Suprapubic skin (tissue), 4 donors: ENCODE measurements at regions not wholly inside any gene's neighbourhood (a gene's known extent, or its start where the extent isn't known, plus 50 kb on each side); places are given as distances from the start of the nearest gene placed in this dataset.

Experiments
- DNase-seq, 2 donors: peaks; one replicate each; pipeline ENCODE4 v3.0.0-alpha.2; 2019; ENCODE audit warnings: low spot score in 2 of 2
- H3K27ac ChIP-seq: fragments of 200-600 bp; sonication (generic); one replicate; pipeline ENCODE4 v1.5.1; 2019
- H3K27me3 ChIP-seq: fragments of 200-600 bp; sonication (generic); one replicate; pipeline ENCODE4 v1.5.1; 2019
- H3K36me3 ChIP-seq: fragments of 200-600 bp; sonication (generic); one replicate; pipeline ENCODE4 v1.5.1; 2019
- H3K4me1 ChIP-seq: fragments of 200-600 bp; sonication (generic); one replicate; pipeline ENCODE4 v1.5.1; 2019
- H3K4me3 ChIP-seq: fragments of 200-600 bp; sonication (generic); one replicate; pipeline ENCODE4 v1.5.1; 2019; ENCODE audit warnings: mild to moderate bottlenecking
- H3K9me3 ChIP-seq: fragments of 200-600 bp; sonication (generic); one replicate; pipeline ENCODE4 v1.5.1; 2019
- EP300 ChIP-seq: sonication (generic); formaldehyde crosslinking; IDR thresholded peaks from one replicate; pipeline ENCODE4 v1.6.1; 2017; ENCODE audit warnings: antibody characterized with exemption
- POLR2A ChIP-seq, 2 donors: fragments of 450-650 bp; IDR thresholded peaks; one replicate each; pipeline ENCODE4 v1.6.1; 2017; ENCODE audit warnings: antibody characterized with exemption in 2 of 2, mild to moderate bottlenecking in 2 of 2, moderate library complexity in 2 of 2
- POLR2AphosphoS5 ChIP-seq, 3 donors: sonication (generic); formaldehyde crosslinking; IDR thresholded peaks; one replicate each; pipeline ENCODE4 v1.6.1; 2017; ENCODE audit warnings: antibody characterized with exemption in 3 of 3
- WGBS: methylation state at CpG from one replicate; pipeline ENCODE4 v1.1.5; 2018; 5-methylcytosine and 5-hydroxymethylcytosine counted together
- TF ChIP-seq, protein P1 (sequence below), 2 donors: fragments of 200-600 bp in 1 of 2; fragments of 450-650 bp in 1 of 2; sonication (generic) in 1 of 2; IDR thresholded peaks; one replicate each; pipeline ENCODE4 v1.5.1; 2016 to 2019; ENCODE audit warnings: antibody characterized with exemption in 2 of 2, mild to moderate bottlenecking in 1 of 2, moderate library complexity in 1 of 2

- TF ChIP-seq, protein P1, sequence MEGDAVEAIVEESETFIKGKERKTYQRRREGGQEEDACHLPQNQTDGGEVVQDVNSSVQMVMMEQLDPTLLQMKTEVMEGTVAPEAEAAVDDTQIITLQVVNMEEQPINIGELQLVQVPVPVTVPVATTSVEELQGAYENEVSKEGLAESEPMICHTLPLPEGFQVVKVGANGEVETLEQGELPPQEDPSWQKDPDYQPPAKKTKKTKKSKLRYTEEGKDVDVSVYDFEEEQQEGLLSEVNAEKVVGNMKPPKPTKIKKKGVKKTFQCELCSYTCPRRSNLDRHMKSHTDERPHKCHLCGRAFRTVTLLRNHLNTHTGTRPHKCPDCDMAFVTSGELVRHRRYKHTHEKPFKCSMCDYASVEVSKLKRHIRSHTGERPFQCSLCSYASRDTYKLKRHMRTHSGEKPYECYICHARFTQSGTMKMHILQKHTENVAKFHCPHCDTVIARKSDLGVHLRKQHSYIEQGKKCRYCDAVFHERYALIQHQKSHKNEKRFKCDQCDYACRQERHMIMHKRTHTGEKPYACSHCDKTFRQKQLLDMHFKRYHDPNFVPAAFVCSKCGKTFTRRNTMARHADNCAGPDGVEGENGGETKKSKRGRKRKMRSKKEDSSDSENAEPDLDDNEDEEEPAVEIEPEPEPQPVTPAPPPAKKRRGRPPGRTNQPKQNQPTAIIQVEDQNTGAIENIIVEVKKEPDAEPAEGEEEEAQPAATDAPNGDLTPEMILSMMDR (IDR thresholded peaks at IDR 0.05) = no peak
- TF ChIP-seq POLR2AphosphoS5 (IDR thresholded peaks at IDR 0.05) = no peak
- no peak for TF ChIP-seq POLR2A (IDR thresholded peaks at IDR 0.05)
- no peak for TF ChIP-seq EP300
- Histone ChIP-seq H3K4me3 (no peak overlapping the region), H3K4me1 (peaks cover 51% of the 10 kb centered on the region), H3K27me3 (no peaks in the 10 kb centered on the region), H3K9me3 (no peaks in the 10 kb centered on the region), H3K27ac (peak overlapping the region; percentile 42), H3K36me3 (no peaks in the 10 kb centered on the region)
- WGBS = 43% methylated on average over 8 of the region's 8 CpGs
- DNase-seq = no peak
Measured at GRCh38 chr5:57693488-57694305, 211.1 kb upstream of the ACTBL2 start.

DNA sequence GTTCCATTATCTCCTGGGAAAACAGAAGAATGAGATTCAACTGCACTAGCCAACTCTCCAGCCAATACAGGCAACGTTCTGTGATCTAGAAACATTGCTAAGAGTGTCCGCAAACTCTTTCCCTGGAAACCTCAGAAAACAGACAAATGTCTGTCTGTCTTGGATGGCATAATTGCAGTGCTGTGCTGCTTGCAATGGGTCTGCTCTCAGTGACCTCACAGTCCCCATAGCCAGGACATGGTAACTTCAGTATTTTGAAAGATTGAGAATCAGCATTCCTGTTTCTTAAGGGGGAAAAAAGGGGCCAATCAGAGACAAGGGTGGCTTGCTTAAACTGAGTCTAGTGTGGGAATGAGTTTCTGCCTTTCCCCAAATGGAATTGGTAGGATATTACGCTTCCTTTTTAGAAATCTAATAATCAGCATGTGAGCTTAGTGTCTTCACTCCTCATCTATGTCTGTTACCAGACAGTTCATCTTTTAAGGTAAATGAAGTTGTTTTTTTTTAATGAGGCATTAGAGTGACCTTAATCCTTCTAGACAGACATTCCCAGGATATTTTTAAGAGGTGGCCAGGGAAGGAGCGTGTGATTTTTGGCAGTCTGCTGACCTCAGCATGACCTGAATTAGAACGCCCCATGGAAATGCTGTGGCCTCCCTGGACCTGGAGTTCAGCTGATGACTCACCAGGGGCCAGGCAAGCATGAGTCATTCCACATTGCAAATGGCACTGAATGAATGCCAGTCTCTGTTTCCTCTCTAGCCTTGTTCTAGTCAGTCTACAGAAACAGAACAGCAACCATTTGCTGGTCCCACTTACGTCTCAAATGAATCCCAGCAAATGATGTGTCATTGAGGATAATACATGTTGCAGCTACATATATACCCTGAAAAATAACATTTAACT is 210.2 kb upstream of the ACTBL2 start:
- peak; percentile 76 to 80 for DNase-seq
- TF ChIP-seq POLR2AphosphoS5 (IDR thresholded peaks at IDR 0.05) = peak in 2 of 3 donors; percentile 25 to 27
- TF ChIP-seq POLR2A (IDR thresholded peaks at IDR 0.05) = no peak
- no peak for TF ChIP-seq EP300
- H3K4me3 ChIP-seq = no peak overlapping the region
- 41% methylated on average over 6 of the region's 6 CpGs for WGBS
- H3K27ac ChIP-seq = peak overlapping the region; percentile 42
- no peaks in the 10 kb centered on the region for H3K36me3 ChIP-seq
- H3K9me3 ChIP-seq = no peaks in the 10 kb centered on the region
- H3K4me1 ChIP-seq = peaks cover 51% of the 10 kb centered on the region
- no peaks in the 10 kb centered on the region for H3K27me3 ChIP-seq

GRCh38 chr5:57690724-57691123 is 208.1 kb upstream of the ACTBL2 start:
- Histone ChIP-seq H3K27me3 (no peaks in the 10 kb centered on the region), H3K4me1 (peaks cover 31% of the 10 kb centered on the region), H3K4me3 (no peak overlapping the region), H3K27ac (no peak overlapping the region), H3K9me3 (no peaks in the 10 kb centered on the region), H3K36me3 (no peaks in the 10 kb centered on the region)
- DNase-seq = no peak
- TF ChIP-seq POLR2AphosphoS5 (IDR thresholded peaks at IDR 0.05) (no peak), POLR2A (IDR thresholded peaks at IDR 0.05) (no peak)
- TF ChIP-seq, protein P1 (IDR thresholded peaks at IDR 0.05) = no peak
- WGBS = 90% methylated on average over 2 of the region's 2 CpGs

DNA sequence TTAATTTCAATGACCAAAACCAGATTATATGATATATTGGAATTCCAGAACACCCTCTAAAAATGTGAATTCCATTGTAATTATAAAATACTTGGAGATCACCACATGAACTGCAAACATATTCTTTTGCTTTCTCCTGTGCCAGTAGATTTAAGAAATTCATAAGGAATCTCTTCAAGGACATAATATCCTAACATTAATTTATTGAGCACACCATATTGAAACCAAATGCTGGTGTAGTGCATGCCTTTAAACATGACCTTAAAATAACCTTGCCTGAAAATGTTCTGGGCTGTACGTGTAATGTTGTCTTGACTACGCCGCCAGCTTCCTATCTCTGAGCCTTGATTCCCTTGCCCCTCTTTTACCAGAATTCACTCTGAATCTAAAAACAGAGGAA is 205.0 kb upstream of the ACTBL2 start:
- Histone ChIP-seq H3K4me1 (peaks cover under 1% of the 10 kb centered on the region), H3K4me3 (no peak overlapping the region), H3K27ac (no peak overlapping the region), H3K27me3 (no peaks in the 10 kb centered on the region), H3K36me3 (no peaks in the 10 kb centered on the region), H3K9me3 (no peaks in the 10 kb centered on the region)
- no peak for DNase-seq
- no peak for TF ChIP-seq EP300
- TF ChIP-seq, protein P1 (IDR thresholded peaks at IDR 0.05) = no peak
- 89% methylated on average over 3 of the region's 3 CpGs for WGBS

DNA sequence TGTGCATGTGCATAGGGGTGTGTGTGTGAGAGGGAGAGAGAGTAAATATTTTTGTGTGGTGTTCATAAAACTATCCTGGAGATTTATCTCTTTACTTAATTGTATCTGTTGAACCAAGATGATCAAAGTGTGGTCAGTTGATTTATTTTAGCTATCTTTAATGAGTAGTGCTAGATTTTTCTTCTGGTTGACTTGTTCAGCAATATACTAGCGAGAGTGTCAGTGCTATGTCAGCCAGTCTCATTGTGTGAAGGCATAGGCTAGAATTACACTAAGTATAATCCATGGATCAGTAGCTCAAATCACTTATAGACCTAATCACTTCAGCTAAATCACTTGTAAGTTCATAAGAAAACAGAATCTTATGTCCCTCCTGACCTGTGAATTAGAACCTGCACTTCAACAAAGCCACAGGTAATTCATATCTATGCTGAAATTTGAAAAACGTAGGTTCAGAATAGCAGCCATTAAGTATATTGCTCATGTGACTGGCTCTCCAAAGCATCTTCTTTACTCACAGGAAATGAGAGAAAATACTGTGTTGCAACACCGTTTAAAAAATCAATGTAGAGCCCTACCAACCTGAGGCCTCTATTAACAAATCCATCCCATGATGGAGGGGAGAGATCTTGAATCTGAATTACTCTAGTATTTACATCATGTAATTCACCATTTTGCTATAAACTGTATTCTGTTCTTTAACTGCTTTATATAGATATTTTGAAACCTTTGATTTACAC is 203.1 kb upstream of the ACTBL2 start:
- 87% methylated on average over 3 of the region's 3 CpGs for WGBS
- H3K36me3 ChIP-seq = no peaks in the 10 kb centered on the region
- no peak overlapping the region for H3K27ac ChIP-seq
- no peak overlapping the region for H3K4me3 ChIP-seq
- no peak for DNase-seq
- no peaks in the 10 kb centered on the region for H3K4me1 ChIP-seq
- no peaks in the 10 kb centered on the region for H3K9me3 ChIP-seq
- H3K27me3 ChIP-seq = no peaks in the 10 kb centered on the region
- TF ChIP-seq EP300 (no peak), POLR2A (IDR thresholded peaks at IDR 0.05) (no peak), POLR2AphosphoS5 (IDR thresholded peaks at IDR 0.05) (no peak)
- TF ChIP-seq, protein P1 (IDR thresholded peaks at IDR 0.05) = no peak
